ENCODE measurements at regions not wholly inside any gene's neighbourhood (a gene's known extent, or its start where the extent isn't known, plus 50 kb on each side); places are given as distances from the start of the nearest gene placed in this dataset.

DNA sequence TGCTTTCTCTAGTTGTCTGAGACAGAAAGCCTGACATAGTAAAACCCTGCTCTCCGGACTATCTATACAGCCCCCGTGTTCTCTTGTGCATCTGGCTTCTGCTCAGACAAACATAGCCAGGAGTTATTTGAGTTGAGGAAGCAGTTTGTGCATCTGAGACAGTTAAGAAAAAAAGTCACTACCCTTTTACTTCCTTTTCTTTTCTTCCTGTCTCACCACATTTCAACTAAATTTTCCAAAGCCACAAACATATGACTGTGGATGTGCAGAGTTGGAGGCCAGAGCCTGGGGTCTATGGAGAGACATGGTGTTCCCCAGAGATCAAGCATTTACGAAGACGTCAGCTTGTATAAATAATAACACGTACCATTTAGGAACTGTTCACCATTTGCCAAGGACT, 158.5 kb upstream of the FGGY start:
- no peak overlapping the region for H2BK5ac ChIP-seq (ENCODE audit: low read depth, low read length)
- no peak overlapping the region for H3K4me2 ChIP-seq (ENCODE audit: insufficient read depth in 1 of 2, low read depth in 2 of 2, low read length in 2 of 2)
- DNase-seq (ENCODE audit: low read depth in 1 of 2, low spot score in 2 of 2) (no peak), FAIRE-seq (no peak)
- H3K27ac ChIP-seq (ENCODE audit: low read depth, low read length): no peak overlapping the region
- no peak overlapping the region for H3K23ac ChIP-seq (ENCODE audit: insufficient read length)
- no peak overlapping the region for H4K5ac ChIP-seq (ENCODE audit: insufficient read length, low read depth, low read length)
- no peaks in the 10 kb centered on the region for H3K36me3 ChIP-seq (ENCODE audit: control insufficient read depth in 2 of 4, insufficient read depth in 4 of 4, low read length in 3 of 4)
- H3K4me3 ChIP-seq (ENCODE audit: extremely low read depth in 1 of 4, insufficient read depth in 2 of 4, low read depth in 3 of 4, low read length in 4 of 4): no peak overlapping the region
- H3K14ac ChIP-seq (ENCODE audit: insufficient read length): no peak overlapping the region
- 82% methylated on average over 5 of the region's 5 CpGs; no CpG with 5 or more reads in 1 of the 2 experiments for WGBS, 2 experiments (ENCODE audit: extremely low coverage in 1 of 2, insufficient coverage in 1 of 2, insufficient read length in 1 of 2, insufficient replicate concordance in 2 of 2, low coverage in 1 of 2, low lambda C conversion rate in 2 of 2, missing lambda C conversion rate in 1 of 2)
- no peak overlapping the region for H3K56ac ChIP-seq (replicated peaks; ENCODE audit: insufficient read length, low read depth, low read length)
- no peak overlapping the region for H4K91ac ChIP-seq (replicated peaks; ENCODE audit: insufficient read length, low read length)
- POLR2A ChIA-PET (ENCODE audit: partially characterized antibody): no interaction called here
- H3K4me1 ChIP-seq (replicated peaks in 1 of 4; ENCODE audit: control insufficient read depth in 3 of 4, insufficient read depth in 4 of 4, low read length in 3 of 4): peaks cover 0 to 8% (median 5%) of the 10 kb centered on the region in 4 experiments; a peak in 4 of 7 replicates
- no peak for TF ChIP-seq CBX5 (IDR thresholded peaks at IDR 0.05; ENCODE audit: low read depth, low read length)
- H2BK20ac ChIP-seq (ENCODE audit: low read length): no peak overlapping the region
- no peak overlapping the region for H2BK12ac ChIP-seq (ENCODE audit: low read depth, low read length)
- H3K79me2 ChIP-seq (ENCODE audit: control insufficient read depth in 1 of 2, insufficient read depth in 2 of 2, low read length in 2 of 2): no peaks in the 10 kb centered on the region
- H3K18ac ChIP-seq (ENCODE audit: extremely low read depth, low read length): no peak overlapping the region
- no peaks in the 10 kb centered on the region for H4K20me1 ChIP-seq (replicated peaks in 1 of 2; ENCODE audit: control insufficient read depth in 1 of 2, insufficient read depth in 2 of 2, low read length in 2 of 2)
- H3K23me2 ChIP-seq (ENCODE audit: low read depth, low read length): peaks cover 2% of the 10 kb centered on the region; the same call in 1 of the 2 replicates
- no peaks in the 10 kb centered on the region for H3K9me3 ChIP-seq (ENCODE audit: insufficient read depth in 2 of 2, low read depth in 1 of 2, low read length in 1 of 2)
- H2AK5ac ChIP-seq (ENCODE audit: low read depth, low read length): no peak overlapping the region
- H2AFZ ChIP-seq (ENCODE audit: low read length): no peak overlapping the region
- CTCF ChIA-PET (ENCODE audit: partially characterized antibody): no interaction called here
- H3K4ac ChIP-seq (replicated peaks; ENCODE audit: insufficient read length, low read depth, low read length): no peak overlapping the region
- H3K79me1 ChIP-seq (ENCODE audit: low read depth, low read length): no peaks in the 10 kb centered on the region
- no peak overlapping the region for H4K8ac ChIP-seq (ENCODE audit: extremely low read depth, insufficient read depth, low read length)
- H3K9ac ChIP-seq (replicated peaks in 1 of 4; ENCODE audit: extremely low read depth in 1 of 4, low read depth in 3 of 4, low read length in 3 of 4): no peak overlapping the region
- H3K27me3 ChIP-seq (replicated peaks in 1 of 4; ENCODE audit: control insufficient read depth in 3 of 4, extremely low read depth in 1 of 4, insufficient read depth in 3 of 4, low read length in 3 of 4): no peaks in the 10 kb centered on the region
- H2BK15ac ChIP-seq (ENCODE audit: low read length): no peak overlapping the region
- no peak overlapping the region for H2BK120ac ChIP-seq (replicated peaks; ENCODE audit: low read depth, low read length)

Measured in H1 (cell line).